Esophagus (tissue), 2 donors: ENCODE measurements at regions not wholly inside any gene's neighbourhood (a gene's known extent, or its start where the extent isn't known, plus 50 kb on each side); places are given as distances from the start of the nearest gene placed in this dataset.

ENCODE experiments used
- H3K27ac ChIP-seq, 2 donors: one replicate each; pipeline ENCODE4 v1.5.1; 2013; ENCODE audit warnings: low read depth in 2 of 2, mild to moderate bottlenecking in 2 of 2, inconsistent platforms in 1 of 2, low read length in 1 of 2, moderate library complexity in 1 of 2
- H3K27me3 ChIP-seq, 2 donors: one replicate each; pipeline ENCODE4 v1.6.1; 2013; ENCODE audit warnings: low read length in 2 of 2, control low read depth in 1 of 2, mild to moderate bottlenecking in 1 of 2; ENCODE audit not compliant: insufficient read depth in 2 of 2, control insufficient read depth in 1 of 2
- H3K36me3 ChIP-seq, 2 donors: one replicate each; pipeline ENCODE4 v1.6.1; 2013; ENCODE audit warnings: low read length in 1 of 2; ENCODE audit not compliant: control insufficient read depth in 2 of 2, insufficient read depth in 2 of 2
- H3K4me1 ChIP-seq, 2 donors: one replicate each; pipeline ENCODE4 v1.6.1; 2013; ENCODE audit warnings: low read length in 1 of 2; ENCODE audit not compliant: control insufficient read depth in 2 of 2, insufficient read depth in 2 of 2
- H3K4me3 ChIP-seq, 2 donors: one replicate each; pipeline ENCODE4 v1.5.1; 2013; ENCODE audit warnings: low read length in 2 of 2, mild to moderate bottlenecking in 2 of 2, low read depth in 1 of 2, moderate library complexity in 1 of 2
- H3K9me3 ChIP-seq, 2 donors: one replicate each; pipeline ENCODE4 v1.6.1; 2013; ENCODE audit warnings: mild to moderate bottlenecking in 2 of 2, low read depth in 1 of 2, low read length in 1 of 2, moderate library complexity in 1 of 2; ENCODE audit not compliant: control insufficient read depth in 2 of 2, insufficient read depth in 1 of 2
- WGBS, 2 donors: extraction: QIAGEN DNeasy Blood & Tissue Kit; methylation state at CpG; one replicate each; pipeline ENCODE4 v1.1.7; 2013; 5-methylcytosine and 5-hydroxymethylcytosine counted together
- donor health status: healthy with polysubstance abuse.
- donor health status: Bipolar disorder and iron deficiency.

- H3K9me3 ChIP-seq, result peaks cover 0 to 4% of the 10 kb centered on the region in 2 donors
- no peaks in the 10 kb centered on the region for H3K36me3 ChIP-seq
- no peak overlapping the region for H3K27ac ChIP-seq
- H3K27me3 ChIP-seq, result no peaks in the 10 kb centered on the region
- 33 to 48% methylated on average over 3 of the region's 3 CpGs for WGBS, 2 donors
- no peaks in the 10 kb centered on the region for H3K4me1 ChIP-seq
- H3K4me3 ChIP-seq, result no peak overlapping the region
These were observed 92.7 kb upstream of the CD93 start for GRCh38 chr20:23178806-23179205.

- no peaks in the 10 kb centered on the region for H3K36me3 ChIP-seq
- peaks cover 0 to 4% of the 10 kb centered on the region in 2 donors for H3K9me3 ChIP-seq
- H3K27ac ChIP-seq, result no peak overlapping the region
- no peaks in the 10 kb centered on the region for H3K27me3 ChIP-seq
- no peaks in the 10 kb centered on the region for H3K4me1 ChIP-seq
- H3K4me3 ChIP-seq, result no peak overlapping the region
- WGBS, 2 donors, result 96% methylated on average over 3 of the region's 3 CpGs
These were observed 88.7 kb upstream of the CD93 start for GRCh38 chr20:23174821-23175220.

- H3K27ac ChIP-seq, result no peak overlapping the region
- no peaks in the 10 kb centered on the region for H3K27me3 ChIP-seq
- H3K4me3 ChIP-seq, result no peak overlapping the region
- no peaks in the 10 kb centered on the region for H3K9me3 ChIP-seq
- H3K4me1 ChIP-seq, result peaks cover 2 to 5% of the 10 kb centered on the region in 2 donors
- 68 to 73% methylated on average over 4 of the region's 4 CpGs for WGBS, 2 donors
- no peaks in the 10 kb centered on the region for H3K36me3 ChIP-seq
These were observed 81.3 kb upstream of the CD93 start for GRCh38 chr20:23167431-23167830.

- no peaks in the 10 kb centered on the region for H3K27me3 ChIP-seq
- no peak overlapping the region for H3K4me3 ChIP-seq
- WGBS, 2 donors, result 77 to 79% methylated on average over 7 of the region's 7 CpGs
- no peaks in the 10 kb centered on the region for H3K9me3 ChIP-seq
- H3K36me3 ChIP-seq, result no peaks in the 10 kb centered on the region
- no peak overlapping the region for H3K27ac ChIP-seq
- H3K4me1 ChIP-seq, result peaks cover 4 to 5% of the 10 kb centered on the region in 2 donors
These were observed 80.4 kb upstream of the CD93 start for GRCh38 chr20:23166563-23166962.

- H3K27me3 ChIP-seq, result no peaks in the 10 kb centered on the region
- H3K4me1 ChIP-seq, result peaks cover 5 to 10% of the 10 kb centered on the region in 2 donors
- no peaks in the 10 kb centered on the region for H3K9me3 ChIP-seq
- 94 to 97% methylated on average over 7 of the region's 7 CpGs for WGBS, 2 donors
- no peaks in the 10 kb centered on the region for H3K36me3 ChIP-seq
- no peak overlapping the region for H3K4me3 ChIP-seq
- no peak overlapping the region for H3K27ac ChIP-seq
These were observed 79.8 kb upstream of the CD93 start for GRCh38 chr20:23165964-23166363.

- no peaks in the 10 kb centered on the region for H3K27me3 ChIP-seq
- H3K4me3 ChIP-seq, result no peak overlapping the region
- H3K9me3 ChIP-seq, result no peaks in the 10 kb centered on the region
- no peaks in the 10 kb centered on the region for H3K36me3 ChIP-seq
- no peak overlapping the region for H3K27ac ChIP-seq
- WGBS, 2 donors, result 70 to 74% methylated on average over 12 of the region's 12 CpGs
- H3K4me1 ChIP-seq, result peaks cover 5 to 16% of the 10 kb centered on the region in 2 donors
These were observed 79.2 kb upstream of the CD93 start for GRCh38 chr20:23165307-23165750.

- Histone ChIP-seq H3K36me3 (no peaks in the 10 kb centered on the region), H3K4me1 (peaks cover 5 to 16% of the 10 kb centered on the region in 2 donors), H3K4me3 (no peak overlapping the region), H3K9me3 (no peaks in the 10 kb centered on the region), H3K27me3 (no peaks in the 10 kb centered on the region), H3K27ac (no peak overlapping the region)
- 55 to 70% methylated on average over 13 of the region's 13 CpGs for WGBS, 2 donors
These were observed 78.1 kb upstream of the CD93 start for GRCh38 chr20:23164176-23164601.

- no peak overlapping the region for H3K27ac ChIP-seq
- no peaks in the 10 kb centered on the region for H3K27me3 ChIP-seq
- no peak overlapping the region for H3K4me3 ChIP-seq
- no peaks in the 10 kb centered on the region for H3K36me3 ChIP-seq
- peaks cover 5 to 19% of the 10 kb centered on the region in 2 donors for H3K4me1 ChIP-seq
- WGBS, 2 donors, result 87 to 94% methylated on average over 6 of the region's 6 CpGs
- H3K9me3 ChIP-seq, result no peaks in the 10 kb centered on the region
These were observed 77.4 kb upstream of the CD93 start for GRCh38 chr20:23163562-23163961.

- Histone ChIP-seq H3K36me3 (no peaks in the 10 kb centered on the region), H3K27me3 (no peaks in the 10 kb centered on the region), H3K4me1 (peaks cover 5 to 19% of the 10 kb centered on the region in 2 donors), H3K4me3 (no peak overlapping the region), H3K27ac (no peak overlapping the region), H3K9me3 (no peaks in the 10 kb centered on the region)
- 89 to 96% methylated on average over 5 of the region's 5 CpGs for WGBS, 2 donors
These were observed 76.8 kb upstream of the CD93 start for GRCh38 chr20:23162887-23163286.

- Histone ChIP-seq H3K27me3 (no peaks in the 10 kb centered on the region), H3K4me3 (no peak overlapping the region), H3K9me3 (no peaks in the 10 kb centered on the region), H3K27ac (peak overlapping the region; percentile 84 to 88), H3K36me3 (no peaks in the 10 kb centered on the region), H3K4me1 (peaks cover 5 to 19% of the 10 kb centered on the region in 2 donors)
- WGBS, 2 donors, result 58 to 65% methylated on average over 12 of the region's 12 CpGs
These were observed 76.0 kb upstream of the CD93 start for GRCh38 chr20:23161968-23162696.
